ENCODE measurements at regions not wholly inside any gene's neighbourhood (a gene's known extent, or its start where the extent isn't known, plus 50 kb on each side); places are given as distances from the start of the nearest gene placed in this dataset.

- no peak for TF ChIP-seq TBX2 (CRISPR knock-in tag; IDR thresholded peaks at IDR 0.05; ENCODE audit: borderline replicate concordance)
- TF ChIP-seq REPIN1 (CRISPR knock-in tag; IDR thresholded peaks at IDR 0.05; ENCODE audit: borderline replicate concordance, low read depth), result no peak
- TF ChIP-seq NFATC3 (CRISPR knock-in tag; IDR thresholded peaks at IDR 0.05), result no peak
- no peak for TF ChIP-seq ZNF768 (CRISPR knock-in tag; IDR thresholded peaks at IDR 0.05)
These were observed 413.1 kb upstream of the ARRDC4 start for GRCh38 chr15:97547381-97547780.

Measured in HepG2 (cell line).